OCI-M1 (cell line): ENCODE measurements at regions not wholly inside any gene's neighbourhood (a gene's known extent, or its start where the extent isn't known, plus 50 kb on each side); places are given as distances from the start of the nearest gene placed in this dataset.
"Not testable (repeated sequence)": the region's sequence is repeated elsewhere in the genome, so short reads cannot be mapped to it uniquely, and the experiment has no call there.

Experiments
- DNase-seq: peaks from one replicate; lab custom pipeline; 2025; lab: John Stamatoyannopoulos, UW

DNA sequence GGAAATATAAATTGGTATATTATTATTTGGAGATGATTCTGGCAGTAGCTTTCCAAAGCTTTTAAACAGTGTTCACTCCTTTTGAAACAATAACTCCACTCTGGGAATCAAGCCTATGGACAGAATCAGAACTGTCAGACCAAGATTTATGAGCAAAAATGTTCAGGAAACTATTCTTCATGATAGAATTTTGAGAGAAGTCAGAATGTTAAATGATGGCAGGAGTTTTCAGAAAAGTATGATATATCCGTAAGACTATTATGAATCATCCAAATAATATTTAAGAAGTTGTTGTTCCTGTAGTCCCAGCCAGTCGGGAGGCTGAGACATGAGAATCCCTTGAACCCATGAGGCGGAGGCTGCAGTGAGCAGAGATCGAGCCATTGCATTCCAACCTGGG lies 50.5 kb upstream of the ADGRG2 start:
- DNase-seq: no peak

DNA sequence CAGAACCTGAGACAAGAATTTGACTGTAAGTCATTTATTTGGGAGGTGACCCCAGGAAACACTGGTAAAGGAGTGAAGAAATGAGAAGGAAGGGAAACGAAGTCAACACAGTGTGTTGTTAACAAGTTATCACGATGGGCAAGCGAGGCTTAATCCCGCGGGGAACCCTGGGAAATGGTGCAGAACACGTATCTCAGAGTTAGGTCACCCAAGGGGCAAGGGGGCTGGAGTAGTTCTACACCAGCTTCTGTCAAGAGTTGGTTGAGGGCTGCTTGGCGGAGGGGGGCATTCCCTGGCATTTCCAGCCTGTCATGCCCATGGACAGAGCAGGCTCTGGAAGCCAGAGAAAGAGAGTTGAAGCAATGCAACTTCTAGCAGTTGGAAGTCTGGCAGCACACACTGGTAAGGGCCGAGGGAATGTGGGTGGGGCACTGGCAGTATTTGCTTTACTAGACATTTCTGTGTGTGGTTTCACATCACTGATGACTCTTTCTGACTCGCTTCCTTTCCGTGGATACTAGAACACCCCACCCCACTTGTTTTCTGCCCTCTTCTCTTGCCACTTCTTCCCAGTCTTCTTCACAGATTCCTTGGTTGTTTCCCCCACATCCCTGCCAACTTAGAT lies 52.2 kb upstream of the ADGRG2 start:
- DNase-seq: no peak

DNA sequence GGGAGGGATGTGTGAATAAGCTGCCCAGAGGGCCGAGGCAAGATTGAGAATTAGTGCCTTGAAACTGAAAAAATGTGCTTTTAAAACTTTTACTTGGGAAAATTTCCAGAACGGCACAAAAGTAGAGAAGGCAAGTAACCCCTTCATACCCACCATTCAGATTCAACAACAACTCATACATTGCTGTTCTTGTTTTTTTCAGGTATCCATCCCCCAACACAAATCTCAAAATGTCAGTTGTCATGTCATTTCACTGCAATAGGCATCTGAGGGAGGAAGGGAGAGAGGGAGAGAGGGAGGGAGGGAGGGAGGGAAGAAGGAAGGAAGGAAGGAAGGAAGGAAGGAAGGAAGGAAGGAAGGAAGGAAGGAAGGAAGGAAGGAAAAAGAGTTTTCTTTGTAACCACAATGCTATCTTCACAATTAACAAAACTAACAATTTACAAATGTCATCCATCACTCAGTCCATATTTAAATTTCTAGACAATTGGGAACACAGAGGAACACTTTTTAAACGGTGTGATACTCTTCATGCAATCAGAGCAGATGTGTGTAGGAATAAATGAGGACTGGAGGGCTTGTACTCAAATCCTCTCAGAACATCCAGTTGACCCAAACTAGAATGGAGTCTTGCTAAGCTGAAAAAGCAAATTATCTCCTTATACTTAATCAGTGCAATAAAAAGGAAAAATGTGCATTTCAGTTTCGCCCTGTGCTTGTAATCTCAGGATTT lies 54.8 kb upstream of the ADGRG2 start:
- no peak for DNase-seq

DNA sequence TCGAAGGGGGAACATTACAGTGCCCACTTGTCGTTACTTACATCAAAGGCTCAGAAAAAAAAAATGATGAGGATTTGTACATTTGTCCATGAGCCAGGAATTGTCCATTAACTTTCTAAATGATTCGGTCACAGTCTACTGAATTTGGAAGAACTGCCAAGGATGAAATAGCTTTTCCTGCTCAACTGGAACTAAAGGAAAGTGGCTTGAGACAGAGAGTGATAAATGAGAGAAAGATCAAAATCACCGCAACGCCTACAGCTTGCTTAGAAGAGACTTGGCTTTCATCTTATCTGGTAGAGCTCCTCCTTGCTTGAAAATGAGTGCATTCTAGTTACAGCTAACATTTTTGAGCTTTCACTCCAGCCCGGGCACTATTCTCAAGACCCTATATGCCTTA lies 55.5 kb upstream of the ADGRG2 start:
- DNase-seq: no peak

DNA sequence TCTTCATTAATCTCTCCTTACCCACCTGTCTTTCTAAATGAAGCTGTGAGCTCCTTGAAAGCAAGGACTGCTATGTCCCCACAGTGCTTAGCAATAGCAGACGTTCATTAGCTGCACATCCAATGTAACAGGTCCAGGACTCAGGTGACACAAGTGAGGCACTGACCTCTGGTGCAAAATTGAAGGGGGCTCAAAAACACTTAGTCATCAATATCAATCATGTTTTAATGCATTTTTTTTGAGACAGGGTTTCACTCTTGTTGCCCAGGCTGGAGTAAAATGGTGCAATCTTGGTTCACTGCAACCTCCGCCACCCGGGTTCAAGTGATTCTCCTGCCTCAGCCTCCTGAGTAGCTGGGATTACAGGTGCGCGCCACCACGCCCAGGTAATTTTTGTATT lies 56.1 kb upstream of the ADGRG2 start:
- no peak for DNase-seq

DNA sequence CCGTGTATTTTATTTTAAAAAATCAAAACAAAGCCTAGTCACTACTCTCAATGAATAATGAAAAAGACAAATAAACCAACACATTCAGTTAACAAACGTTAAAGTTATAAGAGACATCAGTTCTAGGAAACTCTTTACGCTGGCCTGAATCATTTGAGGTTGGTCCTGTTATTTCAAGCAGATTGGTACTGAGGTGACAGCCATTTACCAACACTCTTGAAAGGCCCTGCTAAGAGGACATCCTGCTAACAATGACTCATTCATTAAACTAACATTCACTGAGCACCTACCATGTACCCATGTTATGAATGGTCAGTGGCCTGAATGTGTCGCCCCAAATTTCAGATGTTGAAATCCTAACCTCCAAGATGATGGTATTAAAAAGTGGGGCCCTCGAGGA lies 57.1 kb upstream of the ADGRG2 start:
- no peak for DNase-seq

DNA sequence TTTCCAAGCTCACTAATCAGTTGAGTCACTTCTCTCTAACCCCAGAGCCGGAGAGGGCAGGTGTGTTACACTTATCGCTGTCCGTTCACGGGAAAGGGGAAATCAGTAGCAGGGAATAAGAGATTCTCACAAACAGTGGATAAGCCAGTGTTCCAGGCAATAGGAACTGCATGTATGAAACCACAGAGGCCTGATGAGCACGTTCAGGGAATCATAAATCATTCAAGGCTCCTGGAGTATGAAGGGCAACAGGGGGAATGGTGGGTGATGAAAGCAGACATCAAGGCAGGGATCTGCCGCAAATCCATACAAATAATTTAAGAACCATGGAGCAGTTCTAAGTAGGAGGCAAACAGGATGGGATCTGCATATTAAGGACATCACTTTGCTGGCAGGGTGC lies 59.1 kb upstream of the ADGRG2 start:
- no peak for DNase-seq

DNA sequence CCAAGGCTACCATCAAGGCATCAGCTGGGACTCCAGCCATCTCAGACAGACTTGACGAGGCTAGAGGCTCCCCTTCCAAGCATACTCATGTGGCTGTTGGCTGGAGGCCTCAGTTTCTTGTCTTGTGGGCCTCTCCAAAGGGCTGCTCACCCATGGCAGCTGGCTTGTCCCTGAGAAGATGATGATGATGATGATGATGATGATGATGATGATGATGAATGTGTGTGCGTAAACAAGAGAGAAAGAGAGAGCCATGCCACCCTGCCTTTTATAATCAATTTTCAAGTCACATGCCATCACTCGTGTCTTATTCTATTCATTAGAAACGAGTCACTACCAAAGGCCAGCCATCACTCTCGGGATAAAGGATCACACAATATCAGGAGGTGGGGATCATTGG lies 60.5 kb upstream of the ADGRG2 start:
- no peak for DNase-seq

DNA sequence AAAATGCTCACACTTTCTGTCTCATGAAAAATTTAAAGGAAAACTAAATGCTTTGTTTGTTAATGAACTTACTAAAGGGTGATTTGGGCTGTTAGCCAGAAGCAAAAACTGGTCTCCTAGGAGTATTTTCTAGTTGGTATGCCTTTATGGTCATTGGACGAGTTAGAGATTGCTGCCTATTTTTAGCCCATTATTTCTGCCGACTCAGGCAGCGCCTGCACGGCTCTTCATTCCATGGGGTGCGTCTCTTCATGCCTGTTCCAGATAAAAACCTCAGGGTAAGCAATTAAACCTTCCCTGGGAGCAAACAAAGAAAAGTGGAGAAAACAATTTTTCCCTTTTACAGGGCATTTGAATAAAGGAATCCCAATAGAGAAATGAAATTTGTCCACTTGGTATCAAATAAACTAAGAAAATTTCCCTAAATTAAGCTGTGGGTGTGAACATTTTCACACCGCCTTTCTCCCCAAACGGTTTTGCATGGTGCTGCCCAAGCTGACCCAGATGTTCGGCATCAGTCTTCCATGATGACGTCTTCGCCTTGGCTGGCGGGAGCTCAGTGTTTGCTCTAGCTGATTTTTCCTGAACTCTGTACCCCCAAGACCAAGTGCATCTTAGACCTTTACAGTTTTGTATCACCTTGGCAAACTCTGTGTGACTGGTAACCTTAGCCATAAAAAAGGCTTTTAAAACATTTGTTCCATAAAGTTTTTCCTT lies 61.7 kb upstream of the ADGRG2 start:
- no peak for DNase-seq

DNA sequence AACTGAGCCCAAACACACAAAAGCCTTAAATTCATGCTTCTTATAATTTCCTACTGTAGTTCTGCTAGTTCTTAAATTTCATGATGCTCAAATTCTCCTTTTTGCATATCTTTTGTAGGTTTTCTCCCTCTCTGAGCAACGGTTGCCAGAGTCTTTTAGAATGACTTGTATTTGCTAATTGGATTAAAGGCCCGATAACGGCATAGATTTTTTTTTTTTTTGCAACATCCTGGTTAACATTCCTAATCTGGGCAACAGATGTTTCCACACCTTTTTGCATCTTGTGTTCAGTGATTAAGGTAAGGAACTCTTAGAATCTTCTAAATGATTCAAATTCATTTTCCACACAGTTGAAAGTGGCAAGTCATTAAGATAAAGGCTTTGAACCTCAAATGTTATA lies 66.3 kb upstream of the ADGRG2 start:
- no peak for DNase-seq

DNA sequence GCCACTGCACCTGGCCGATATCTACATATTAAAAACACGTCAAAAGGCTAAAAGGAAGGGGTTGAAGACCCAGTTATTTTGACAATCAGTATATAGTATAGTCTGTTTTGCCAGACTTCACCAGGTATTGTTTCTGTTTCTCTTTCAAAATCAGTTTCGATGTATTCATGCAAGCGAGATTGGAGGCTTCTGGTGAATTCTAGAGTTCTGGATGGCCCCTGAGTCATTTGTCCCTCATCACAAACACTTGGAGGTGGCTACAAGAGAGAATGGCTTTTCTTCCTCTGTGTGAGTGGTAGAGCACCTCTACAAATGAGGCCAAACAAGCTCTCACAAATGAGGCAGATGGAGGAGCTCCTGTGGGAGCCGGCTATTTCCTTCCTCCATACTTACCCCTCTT lies 68.6 kb upstream of the ADGRG2 start:
- DNase-seq: no peak

DNA sequence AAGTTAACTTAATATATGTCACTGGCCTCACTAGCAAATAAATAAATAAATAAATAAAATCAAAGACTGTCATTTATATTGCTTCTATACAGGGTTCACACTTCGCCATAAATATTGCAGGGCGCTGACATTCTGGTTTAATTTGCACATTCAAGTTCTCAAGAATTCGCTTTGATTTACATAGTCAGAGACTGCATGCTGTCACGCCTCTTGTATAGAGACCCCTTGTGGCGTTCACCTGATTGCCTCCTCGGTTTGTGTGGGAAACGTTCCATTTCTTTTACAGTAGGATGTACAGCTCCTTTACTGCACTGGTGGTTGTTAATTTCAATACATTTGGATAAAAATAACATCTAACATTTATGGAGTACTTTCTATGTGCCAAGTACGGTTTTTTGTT lies 71.3 kb upstream of the ADGRG2 start:
- no peak for DNase-seq

DNA sequence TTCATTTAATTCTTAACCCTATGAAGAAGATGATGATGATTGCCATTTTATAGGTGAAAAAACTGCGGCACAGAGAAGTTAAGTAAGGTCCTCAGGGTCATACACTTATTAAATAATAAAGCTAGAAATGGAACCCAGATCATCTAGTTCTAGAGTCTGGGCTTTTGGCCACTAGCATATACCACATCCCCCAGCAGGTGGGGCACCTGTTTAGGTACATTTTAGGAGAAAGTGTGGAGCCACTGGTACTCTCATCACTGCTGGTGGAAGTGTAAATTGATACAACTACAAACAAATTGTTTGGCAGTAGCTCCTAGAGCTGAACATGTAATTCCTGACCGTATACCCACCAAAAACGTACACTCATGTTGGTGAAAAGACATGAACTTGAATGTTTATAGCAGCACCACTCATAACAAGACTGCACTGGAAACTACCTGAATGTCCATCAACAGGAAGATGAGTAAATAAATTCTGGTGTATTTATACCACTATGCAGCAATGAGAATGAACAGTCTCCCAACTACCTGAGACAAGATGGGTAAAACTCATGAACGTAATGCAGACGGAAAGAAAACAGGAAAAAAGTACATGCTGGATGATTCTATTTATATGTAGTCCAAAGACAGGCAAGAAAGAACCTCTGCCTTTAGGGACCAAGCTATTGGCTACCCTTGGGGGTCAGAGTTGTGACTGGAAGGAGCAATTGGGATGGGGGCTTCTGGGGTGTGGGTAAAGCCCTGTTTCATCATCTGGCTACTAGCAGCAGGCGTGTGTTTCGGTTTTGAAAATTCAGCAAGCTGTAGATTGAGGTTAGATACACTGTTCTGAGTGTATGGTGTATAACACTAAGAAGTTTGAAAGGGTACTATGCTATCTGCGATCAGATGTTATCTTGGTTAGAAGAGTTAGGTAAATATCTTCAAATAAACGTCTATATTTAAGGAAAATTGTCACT lies 72.3 kb upstream of the ADGRG2 start:
- DNase-seq: no peak

DNA sequence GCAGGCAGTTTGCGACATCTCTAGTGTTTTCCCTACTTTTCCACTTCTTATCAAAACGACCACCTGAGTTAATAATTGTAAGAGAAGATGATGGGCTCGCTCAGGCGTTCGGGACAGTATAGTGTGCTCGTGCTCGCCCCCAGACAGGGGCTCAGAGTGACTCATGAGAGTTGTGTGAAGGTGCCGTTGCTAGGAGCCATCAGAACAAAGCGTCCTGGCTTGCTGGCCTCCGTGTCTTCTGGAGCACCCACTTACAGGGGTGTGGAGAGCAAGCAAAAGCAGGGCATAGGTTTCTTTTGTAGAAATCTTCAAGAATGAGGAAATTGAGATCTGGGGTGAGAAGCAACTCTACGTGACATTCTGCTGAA lies 73.0 kb upstream of the ADGRG2 start:
- DNase-seq: no peak

DNA sequence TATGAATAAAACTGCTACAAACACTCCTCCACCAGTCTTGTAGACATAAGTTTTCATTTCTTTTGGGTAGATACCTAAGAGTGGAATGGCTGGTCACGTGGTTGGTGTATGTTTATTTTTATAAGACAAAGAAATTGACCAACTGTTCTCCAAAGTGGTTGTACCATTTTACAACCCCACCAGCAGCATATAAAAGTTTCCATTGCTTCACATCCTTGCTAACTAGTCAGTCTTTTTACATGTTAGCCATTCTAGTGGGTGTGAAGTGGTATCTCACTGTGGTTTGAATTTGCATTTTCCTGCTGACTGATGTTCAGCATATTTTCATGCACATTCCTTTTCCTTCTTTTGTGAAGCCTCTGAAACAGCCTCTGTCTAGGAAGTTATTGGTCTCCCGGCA lies 76.2 kb upstream of the ADGRG2 start:
- no peak for DNase-seq

DNA sequence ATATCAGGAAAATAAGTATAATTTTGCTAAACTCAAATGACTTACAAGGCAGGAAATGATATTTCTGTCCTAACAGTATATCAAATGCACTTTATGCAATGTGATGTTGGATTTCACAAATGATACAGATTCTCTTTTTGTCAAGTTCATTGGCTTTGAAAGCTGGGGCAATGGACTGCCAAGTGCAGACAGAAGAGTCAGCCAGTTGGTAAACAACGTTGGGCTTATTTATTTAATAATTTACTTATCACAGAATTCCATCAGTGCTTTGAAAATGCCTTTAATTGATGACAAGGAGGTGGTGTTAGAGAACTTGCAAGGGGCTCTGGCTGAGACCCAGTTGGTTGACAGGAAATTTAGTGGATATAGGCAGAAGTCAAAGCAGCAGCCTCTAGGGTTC lies 79.9 kb upstream of the ADGRG2 start:
- DNase-seq: no peak

DNA sequence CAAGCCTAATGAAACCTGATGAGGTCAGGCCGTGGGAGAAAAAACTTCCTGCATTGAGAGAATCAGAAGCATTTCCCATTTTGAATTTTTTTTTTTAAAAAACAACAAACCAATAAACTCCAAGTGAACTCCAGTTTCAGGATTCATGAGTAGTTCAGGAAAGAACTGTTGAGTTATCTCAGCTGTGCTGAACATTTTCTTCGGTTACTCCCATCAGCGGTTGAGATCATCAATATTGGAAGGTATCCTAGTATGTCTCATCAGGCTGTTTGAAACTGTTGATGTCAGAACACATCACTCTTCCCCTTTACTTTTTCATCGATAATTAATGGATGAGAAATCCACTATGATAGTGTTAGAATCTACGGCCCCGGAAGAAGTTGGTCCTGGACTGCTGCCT lies 82.4 kb upstream of the ADGRG2 start:
- no peak for DNase-seq

DNA sequence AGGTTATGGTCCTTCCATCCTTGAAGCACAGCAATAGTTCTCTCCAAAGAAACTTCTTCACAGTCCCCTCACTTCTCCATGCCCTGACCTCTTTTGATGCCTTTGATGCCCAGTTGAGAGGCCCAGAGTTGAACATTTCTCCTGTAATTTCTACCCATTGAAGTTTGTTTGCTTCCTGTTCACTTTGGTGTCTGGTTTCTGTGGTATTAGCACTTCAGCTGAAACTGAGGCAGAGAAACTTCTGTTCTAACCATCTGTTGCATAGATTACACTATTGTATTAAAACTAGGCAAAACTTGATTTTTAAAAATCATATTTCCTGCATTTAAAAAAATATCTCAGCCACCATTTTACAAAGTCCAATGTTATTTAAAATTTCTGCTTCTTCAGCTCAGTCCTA lies 89.8 kb upstream of the ADGRG2 start:
- no peak for DNase-seq

DNA sequence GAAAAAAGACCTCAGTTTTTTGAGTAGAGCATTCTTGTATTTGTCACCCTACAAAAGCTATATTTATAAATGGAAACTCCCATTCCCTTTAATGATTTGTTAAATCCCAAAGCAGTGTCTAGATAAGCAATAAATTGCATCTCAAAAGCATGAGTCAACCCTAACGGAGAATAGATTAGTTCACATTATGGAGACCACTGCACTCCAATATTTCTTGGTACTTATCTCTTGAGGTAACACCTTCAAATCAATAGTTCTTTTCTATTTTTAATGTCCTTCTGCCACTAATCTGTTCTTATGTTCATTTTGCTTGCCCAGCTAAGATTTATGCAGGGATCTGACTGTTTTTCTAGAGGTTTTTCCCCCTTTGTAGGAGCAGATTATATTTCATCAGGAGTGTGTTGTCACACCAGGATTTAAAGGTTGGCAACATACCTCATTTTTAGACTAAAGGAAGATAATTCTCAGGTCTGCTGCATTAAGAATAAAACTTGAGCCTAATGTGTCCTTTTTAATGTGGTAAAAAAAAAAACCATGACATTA lies 91.4 kb upstream of the ADGRG2 start:
- DNase-seq: no peak

DNA sequence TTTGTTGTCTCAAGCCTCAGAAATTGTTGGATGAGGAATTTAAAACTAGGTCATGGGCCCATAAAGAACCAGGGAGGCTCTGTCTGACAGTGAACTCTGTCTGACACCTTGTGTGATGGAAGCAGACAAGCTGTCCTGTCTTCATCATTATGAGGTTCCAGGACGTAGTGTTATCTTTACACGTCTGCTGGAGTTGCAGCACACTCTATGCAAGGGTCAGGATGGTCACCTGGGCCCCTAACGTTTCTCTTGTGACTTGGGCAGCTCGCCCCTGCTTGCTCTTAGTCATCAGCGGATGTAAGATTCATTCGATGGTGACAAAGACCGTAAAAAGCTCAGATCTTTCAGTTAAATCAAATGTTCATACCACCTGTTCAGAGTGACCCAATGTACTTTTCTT lies 92.0 kb upstream of the ADGRG2 start:
- no peak for DNase-seq

DNA sequence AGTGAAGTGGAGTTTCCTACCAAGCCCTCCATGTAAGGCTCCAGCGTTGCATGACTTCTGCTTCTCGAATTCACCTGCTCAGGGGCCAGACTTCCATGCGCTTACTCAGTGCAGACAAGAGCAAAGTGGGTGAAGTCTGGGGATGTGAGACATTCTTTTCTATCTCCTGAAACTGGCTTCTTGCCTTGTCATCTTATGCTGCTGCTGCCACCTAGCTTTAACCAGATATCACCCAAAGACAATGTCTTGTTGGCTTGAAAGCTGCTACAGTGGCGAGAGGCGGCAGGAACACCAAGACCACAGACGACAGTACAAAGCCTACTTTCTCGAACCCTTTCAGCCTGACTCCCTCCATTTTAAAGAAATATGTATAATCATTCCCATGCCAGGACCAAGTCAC lies 103.6 kb upstream of the ADGRG2 start:
- DNase-seq: peak; percentile 3

DNA sequence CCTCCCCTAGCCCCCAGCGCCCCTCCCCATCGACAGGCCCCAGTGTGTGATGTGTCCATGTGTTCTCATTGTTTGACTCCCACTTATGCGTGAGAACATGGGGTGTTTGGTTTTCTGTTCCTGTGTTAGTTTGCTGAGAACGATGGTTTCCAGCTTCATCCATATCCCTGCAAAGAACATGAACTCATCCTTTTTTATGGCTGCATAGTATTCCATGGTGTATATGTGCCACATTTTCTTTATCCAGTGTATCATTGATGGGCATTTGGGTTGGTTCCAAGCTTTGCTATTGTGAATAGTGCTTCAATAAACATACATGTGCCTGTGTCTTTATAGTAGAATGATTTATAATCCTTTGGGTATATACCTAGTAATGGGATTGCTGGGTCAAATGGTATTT lies 107.6 kb upstream of the ADGRG2 start:
- not testable (repeated sequence) for DNase-seq
